AG09309 (cell line): ENCODE measurements at regions not wholly inside any gene's neighbourhood (a gene's known extent, or its start where the extent isn't known, plus 50 kb on each side); places are given as distances from the start of the nearest gene placed in this dataset.
"Not testable (repeated sequence)": the region's sequence is repeated elsewhere in the genome, so short reads cannot be mapped to it uniquely, and the experiment has no call there.

ENCODE experiments used
- DNase-seq: peaks from one replicate; pipeline ENCODE4 v3.0.0-alpha.2; 2010; ENCODE audit warnings: low read depth
- H3K4me3 ChIP-seq: 2 replicates; pipeline ENCODE4 v1.5.1; 2011; ENCODE audit warnings: mild to moderate bottlenecking, low read depth, low read length, moderate library complexity; ENCODE audit not compliant: control insufficient read depth
- CTCF ChIP-seq: IDR thresholded peaks from 2 replicates; pipeline ENCODE4 v1.5.1; 2011; ENCODE audit warnings: mild to moderate bottlenecking, low read depth, low read length, inconsistent platforms; ENCODE audit not compliant: insufficient read depth, control insufficient read depth; ENCODE audit errors: missing control alignments

DNA sequence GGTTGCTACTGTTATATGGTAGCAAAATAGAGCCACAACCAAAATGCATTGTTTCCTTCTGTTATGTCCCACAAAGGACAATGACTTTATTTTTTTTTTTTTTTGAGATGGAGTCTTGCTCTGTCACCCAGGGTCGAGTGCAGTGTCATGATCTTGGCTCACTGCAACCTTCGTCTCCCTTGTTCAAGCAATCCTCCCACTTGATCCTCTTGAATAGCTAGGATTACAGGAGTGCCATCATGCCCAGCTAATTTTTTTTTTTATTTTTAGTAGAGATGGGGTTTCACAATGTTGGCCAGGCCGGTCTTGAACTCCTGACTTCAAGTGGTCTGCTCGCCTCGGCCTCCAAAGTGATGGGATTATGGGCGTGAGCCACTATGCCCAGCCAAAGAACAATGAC lies 527.7 kb upstream of the SGCD start:
- TF ChIP-seq CTCF = no peak
- DNase-seq = no peak
- no peak overlapping the region for H3K4me3 ChIP-seq

GRCh38 chr5:155807884-155808576 lies 518.9 kb upstream of the SGCD start:
- TF ChIP-seq CTCF = no peak
- no peak overlapping the region for H3K4me3 ChIP-seq
- no peak for DNase-seq

GRCh38 chr5:155815248-155815647 lies 511.7 kb upstream of the SGCD start:
- TF ChIP-seq CTCF = no peak
- DNase-seq = no peak
- H3K4me3 ChIP-seq = no peak overlapping the region

DNA sequence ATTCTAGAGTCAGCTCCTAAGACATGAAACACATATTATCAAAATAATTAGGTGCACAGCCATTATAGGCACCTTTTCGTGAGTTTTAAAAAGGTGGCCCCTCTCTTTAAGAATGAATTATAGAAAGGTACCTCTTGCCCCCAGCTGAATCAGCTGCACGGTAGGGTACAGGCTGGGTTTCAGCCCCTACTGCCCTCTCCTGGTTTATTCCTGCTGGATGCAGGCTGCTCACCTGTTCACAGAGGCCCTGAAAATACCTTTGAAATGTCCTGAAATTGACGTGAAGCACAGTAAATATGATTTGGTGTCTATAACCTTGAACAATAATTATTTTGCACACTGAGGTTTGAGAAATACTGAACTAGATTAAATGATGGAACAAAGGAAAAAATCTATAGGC lies 504.8 kb upstream of the SGCD start:
- no peak overlapping the region for H3K4me3 ChIP-seq
- TF ChIP-seq CTCF = no peak
- DNase-seq = no peak

DNA sequence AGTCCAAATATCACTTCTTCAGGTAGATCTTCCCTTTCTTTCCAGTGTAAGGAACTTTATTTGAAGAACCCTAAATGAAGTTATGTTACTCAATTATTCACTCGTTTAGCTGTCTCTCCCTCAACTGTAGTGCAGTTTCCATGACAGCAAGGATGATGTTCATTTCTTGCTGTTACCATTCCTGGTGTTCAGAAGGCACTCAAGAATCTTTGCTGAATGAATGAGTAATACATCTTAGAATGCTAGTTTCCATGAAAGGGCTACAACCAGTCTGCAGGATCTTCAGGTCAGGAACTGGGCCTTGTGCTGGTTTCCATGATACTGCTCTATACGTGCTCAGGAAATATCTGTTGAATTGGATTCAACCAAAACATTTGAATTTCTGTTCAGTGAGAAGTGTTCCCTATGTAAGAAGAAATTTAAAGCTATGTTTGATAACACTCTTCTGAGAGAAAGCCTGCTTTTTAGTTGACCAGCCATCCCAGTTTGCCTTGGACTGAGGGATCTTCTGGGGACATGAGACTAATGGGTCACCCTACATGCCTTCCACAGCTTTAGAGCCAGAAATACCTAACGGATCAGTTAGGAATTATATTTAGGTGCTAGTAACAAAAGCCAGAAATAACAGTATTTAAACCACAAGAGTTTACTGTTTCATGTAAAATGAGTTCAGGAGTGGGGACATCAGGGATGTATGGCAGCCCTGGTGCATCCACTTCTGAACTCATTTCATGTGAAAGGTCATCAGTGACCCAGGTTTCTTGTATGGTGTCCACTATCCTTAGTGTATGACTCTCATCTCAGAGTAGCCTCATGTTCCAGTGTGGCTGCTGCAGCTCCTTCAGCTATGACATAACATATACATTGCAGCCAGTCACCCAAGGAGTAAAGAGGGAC lies 500.1 kb upstream of the SGCD start:
- DNase-seq = no peak
- no peak for TF ChIP-seq CTCF
- H3K4me3 ChIP-seq = no peak overlapping the region

DNA sequence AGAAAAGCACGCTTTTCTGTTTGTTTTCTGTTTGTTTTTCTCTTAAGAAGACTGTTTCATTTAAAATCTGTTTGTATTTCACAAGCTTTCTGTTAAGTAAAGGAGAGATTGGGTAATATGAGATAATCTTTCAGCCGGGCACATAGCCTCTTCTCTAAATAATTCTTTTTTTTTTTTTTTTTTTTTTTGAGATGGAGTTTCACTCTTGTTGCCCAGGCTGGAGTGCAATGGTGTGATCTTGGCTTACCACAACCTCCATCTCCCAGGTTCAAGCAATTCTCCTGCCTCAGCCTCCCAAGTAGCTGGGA lies 499.5 kb upstream of the SGCD start:
- not testable (repeated sequence) for H3K4me3 ChIP-seq, DNase-seq

- no peak for DNase-seq
- no peak for TF ChIP-seq CTCF
- no peak overlapping the region for H3K4me3 ChIP-seq
Measured at GRCh38 chr5:155827949-155828348, 499.0 kb upstream of the SGCD start.
